ENCODE measurements at regions not wholly inside any gene's neighbourhood (a gene's known extent, or its start where the extent isn't known, plus 50 kb on each side); places are given as distances from the start of the nearest gene placed in this dataset.

- no peak overlapping the region for H3K4me3 Mint-ChIP-seq
- no peak overlapping the region for H3K27ac Mint-ChIP-seq
- H3K4me1 Mint-ChIP-seq (ENCODE audit: low read depth), result no peaks in the 10 kb centered on the region
- peaks cover 19% of the 10 kb centered on the region for H3K9me3 Mint-ChIP-seq
- no peaks in the 10 kb centered on the region for H3K27me3 Mint-ChIP-seq (ENCODE audit: low read depth)
- H3K36me3 Mint-ChIP-seq (ENCODE audit: low read depth), result no peaks in the 10 kb centered on the region
Measured at GRCh38 chr5:24073107-24073506, 565.7 kb downstream of the PRDM9 start.

GRCh38 chr5:24080046-24080445 is 564.7 kb downstream of the CDH10 start:
- H3K4me1 Mint-ChIP-seq (ENCODE audit: low read depth), result no peaks in the 10 kb centered on the region
- H3K27me3 Mint-ChIP-seq (ENCODE audit: low read depth), result no peaks in the 10 kb centered on the region
- no peaks in the 10 kb centered on the region for H3K36me3 Mint-ChIP-seq (ENCODE audit: low read depth)
- no peak overlapping the region for H3K4me3 Mint-ChIP-seq
- H3K27ac Mint-ChIP-seq, result no peak overlapping the region
- peaks cover 11% of the 10 kb centered on the region for H3K9me3 Mint-ChIP-seq

GRCh38 chr5:24094081-24094679 is 550.6 kb downstream of the CDH10 start:
- Mint-ChIP-seq H3K4me3 (no peak overlapping the region), H3K4me1 (ENCODE audit: low read depth) (no peaks in the 10 kb centered on the region), H3K9me3 (peaks cover 39% of the 10 kb centered on the region), H3K27me3 (ENCODE audit: low read depth) (no peaks in the 10 kb centered on the region), H3K36me3 (ENCODE audit: low read depth) (no peaks in the 10 kb centered on the region), H3K27ac (no peak overlapping the region)

- Mint-ChIP-seq H3K4me1 (ENCODE audit: low read depth) (no peaks in the 10 kb centered on the region), H3K27me3 (ENCODE audit: low read depth) (no peaks in the 10 kb centered on the region), H3K4me3 (no peak overlapping the region), H3K36me3 (ENCODE audit: low read depth) (no peaks in the 10 kb centered on the region), H3K9me3 (peaks cover 8% of the 10 kb centered on the region), H3K27ac (no peak overlapping the region)
Measured at GRCh38 chr5:24102010-24102409, 542.8 kb downstream of the CDH10 start.

- Mint-ChIP-seq H3K27me3 (ENCODE audit: low read depth) (no peaks in the 10 kb centered on the region), H3K4me3 (no peak overlapping the region), H3K36me3 (ENCODE audit: low read depth) (no peaks in the 10 kb centered on the region), H3K4me1 (ENCODE audit: low read depth) (no peaks in the 10 kb centered on the region), H3K27ac (no peak overlapping the region), H3K9me3 (peaks cover 3% of the 10 kb centered on the region)
Measured at GRCh38 chr5:24103451-24104023, 541.2 kb downstream of the CDH10 start.

- Mint-ChIP-seq H3K27me3 (ENCODE audit: low read depth) (no peaks in the 10 kb centered on the region), H3K27ac (no peak overlapping the region), H3K4me1 (ENCODE audit: low read depth) (no peaks in the 10 kb centered on the region), H3K4me3 (no peak overlapping the region), H3K36me3 (ENCODE audit: low read depth) (no peaks in the 10 kb centered on the region), H3K9me3 (no peaks in the 10 kb centered on the region)
Measured at GRCh38 chr5:24110004-24110615, 534.7 kb downstream of the CDH10 start.

GRCh38 chr5:24112420-24112819 is 532.4 kb downstream of the CDH10 start:
- Mint-ChIP-seq H3K27ac (no peak overlapping the region), H3K9me3 (peaks cover 10% of the 10 kb centered on the region), H3K4me3 (no peak overlapping the region), H3K36me3 (ENCODE audit: low read depth) (no peaks in the 10 kb centered on the region), H3K4me1 (ENCODE audit: low read depth) (no peaks in the 10 kb centered on the region), H3K27me3 (ENCODE audit: low read depth) (no peaks in the 10 kb centered on the region)

- no peaks in the 10 kb centered on the region for H3K27me3 Mint-ChIP-seq (ENCODE audit: low read depth)
- H3K9me3 Mint-ChIP-seq, result peaks cover 42% of the 10 kb centered on the region
- H3K36me3 Mint-ChIP-seq (ENCODE audit: low read depth), result no peaks in the 10 kb centered on the region
- H3K4me1 Mint-ChIP-seq (ENCODE audit: low read depth), result no peaks in the 10 kb centered on the region
- H3K4me3 Mint-ChIP-seq, result no peak overlapping the region
- H3K27ac Mint-ChIP-seq, result no peak overlapping the region
Measured at GRCh38 chr5:24118351-24118750, 526.4 kb downstream of the CDH10 start.

- Mint-ChIP-seq H3K36me3 (ENCODE audit: low read depth) (no peaks in the 10 kb centered on the region), H3K9me3 (peaks cover 13% of the 10 kb centered on the region), H3K4me1 (ENCODE audit: low read depth) (no peaks in the 10 kb centered on the region), H3K27me3 (ENCODE audit: low read depth) (no peaks in the 10 kb centered on the region), H3K4me3 (no peak overlapping the region), H3K27ac (no peak overlapping the region)
Measured at GRCh38 chr5:24135536-24135935, 509.2 kb downstream of the CDH10 start.

- Mint-ChIP-seq H3K36me3 (ENCODE audit: low read depth) (no peaks in the 10 kb centered on the region), H3K9me3 (peaks cover 14% of the 10 kb centered on the region), H3K27ac (no peak overlapping the region), H3K27me3 (ENCODE audit: low read depth) (no peaks in the 10 kb centered on the region), H3K4me3 (no peak overlapping the region), H3K4me1 (ENCODE audit: low read depth) (no peaks in the 10 kb centered on the region)
Measured at GRCh38 chr5:24141046-24141445, 503.7 kb downstream of the CDH10 start.

- H3K27me3 Mint-ChIP-seq (ENCODE audit: low read depth), result no peaks in the 10 kb centered on the region
- H3K4me3 Mint-ChIP-seq, result no peak overlapping the region
- H3K27ac Mint-ChIP-seq, result no peak overlapping the region
- H3K4me1 Mint-ChIP-seq (ENCODE audit: low read depth), result no peaks in the 10 kb centered on the region
- H3K9me3 Mint-ChIP-seq, result peaks cover 10% of the 10 kb centered on the region
- H3K36me3 Mint-ChIP-seq (ENCODE audit: low read depth), result no peaks in the 10 kb centered on the region
Measured at GRCh38 chr5:24142341-24142740, 502.4 kb downstream of the CDH10 start.

- Mint-ChIP-seq H3K9me3 (peaks cover under 1% of the 10 kb centered on the region), H3K4me1 (ENCODE audit: low read depth) (no peaks in the 10 kb centered on the region)
Measured at GRCh38 chr5:24145806-24146205, 499.0 kb downstream of the CDH10 start.

GRCh38 chr5:24161559-24161958 is 483.2 kb downstream of the CDH10 start:
- no peak overlapping the region for H3K4me3 Mint-ChIP-seq
- H3K27me3 Mint-ChIP-seq (ENCODE audit: low read depth), result no peaks in the 10 kb centered on the region
- no peak overlapping the region for H3K27ac Mint-ChIP-seq
- H3K36me3 Mint-ChIP-seq (ENCODE audit: low read depth), result no peaks in the 10 kb centered on the region
- peaks cover 18% of the 10 kb centered on the region for H3K9me3 Mint-ChIP-seq
- no peaks in the 10 kb centered on the region for H3K4me1 Mint-ChIP-seq (ENCODE audit: low read depth)

More at GRCh38 chr5:24145806-24146205, 499.0 kb downstream of the CDH10 start:
- Mint-ChIP-seq H3K27me3 (ENCODE audit: low read depth) (no peaks in the 10 kb centered on the region), H3K36me3 (ENCODE audit: low read depth) (no peaks in the 10 kb centered on the region), H3K27ac (no peak overlapping the region), H3K4me3 (no peak overlapping the region)

- Mint-ChIP-seq H3K9me3 (peaks cover 17% of the 10 kb centered on the region), H3K27me3 (ENCODE audit: low read depth) (no peaks in the 10 kb centered on the region), H3K27ac (no peak overlapping the region), H3K4me3 (no peak overlapping the region), H3K36me3 (ENCODE audit: low read depth) (no peaks in the 10 kb centered on the region), H3K4me1 (ENCODE audit: low read depth) (no peaks in the 10 kb centered on the region)
Measured at GRCh38 chr5:24162343-24162742, 482.4 kb downstream of the CDH10 start.

GRCh38 chr5:24163091-24163490 is 481.7 kb downstream of the CDH10 start:
- peaks cover 22% of the 10 kb centered on the region for H3K9me3 Mint-ChIP-seq
- no peak overlapping the region for H3K4me3 Mint-ChIP-seq
- H3K27ac Mint-ChIP-seq, result no peak overlapping the region
- no peaks in the 10 kb centered on the region for H3K4me1 Mint-ChIP-seq (ENCODE audit: low read depth)
- no peaks in the 10 kb centered on the region for H3K27me3 Mint-ChIP-seq (ENCODE audit: low read depth)
- no peaks in the 10 kb centered on the region for H3K36me3 Mint-ChIP-seq (ENCODE audit: low read depth)
